DOHH2 (cell line): ENCODE measurements at regions not wholly inside any gene's neighbourhood (a gene's known extent, or its start where the extent isn't known, plus 50 kb on each side); places are given as distances from the start of the nearest gene placed in this dataset.

ENCODE experiments used
- H3F3A ChIP-seq: fragments of 200-600 bp; sonication (generic), shearing (Covaris generic); 2 replicates; pipeline ENCODE4 v1.6.0; 2016; ENCODE audit warnings: antibody characterized with exemption, mild to moderate bottlenecking; ENCODE audit not compliant: control insufficient read depth, insufficient read depth
- H3K27ac ChIP-seq: fragments of 200-600 bp; sonication (generic); 2 replicates; pipeline ENCODE4 v1.5.1; 2014; ENCODE audit warnings: low read depth, mild to moderate bottlenecking, low read length, moderate library complexity
- H3K27me3 ChIP-seq: fragments of 200-600 bp; sonication (generic); 2 replicates; pipeline ENCODE4 v1.6.1; 2014; ENCODE audit warnings: mild to moderate bottlenecking, low read length, mixed read lengths; ENCODE audit not compliant: control insufficient read depth
- H3K36me3 ChIP-seq: fragments of 200-600 bp; sonication (generic); 2 replicates; pipeline ENCODE4 v1.6.1; 2014; ENCODE audit warnings: mild to moderate bottlenecking, low read length, moderate library complexity, mixed read lengths; ENCODE audit not compliant: control insufficient read depth
- H3K4me1 ChIP-seq: fragments of 200-600 bp; sonication (generic); 2 replicates; pipeline ENCODE4 v1.6.1; 2014; ENCODE audit warnings: mild to moderate bottlenecking, low read length, mixed read lengths; ENCODE audit not compliant: control insufficient read depth
- H3K4me2 ChIP-seq: fragments of 200-600 bp; sonication (generic); 2 replicates; pipeline ENCODE4 v1.6.0; 2014; ENCODE audit warnings: mild to moderate bottlenecking, low read length, moderate library complexity
- H3K4me3 ChIP-seq: fragments of 200-600 bp; sonication (generic); 2 replicates; pipeline ENCODE4 v1.5.1; 2014; ENCODE audit warnings: mild to moderate bottlenecking, low read length, mixed read lengths
- H3K79me2 ChIP-seq: fragments of 200-600 bp; sonication (generic); 2 replicates; pipeline ENCODE4 v1.6.1; 2014; ENCODE audit warnings: mild to moderate bottlenecking, low read length, mixed read lengths; ENCODE audit not compliant: control insufficient read depth
- H3K9me2 ChIP-seq: fragments of 200-600 bp; sonication (generic); replicated peaks from 2 replicates; pipeline ENCODE4 v1.6.1; 2014; ENCODE audit warnings: mild to moderate bottlenecking, low read length, mixed read lengths; ENCODE audit not compliant: control insufficient read depth
- H3K9me3 ChIP-seq: fragments of 200-600 bp; sonication (generic); 2 replicates; pipeline ENCODE4 v1.6.1; 2014; ENCODE audit warnings: antibody characterized with exemption, low read length, mixed read lengths; ENCODE audit not compliant: control insufficient read depth, insufficient read depth
- H4K20me1 ChIP-seq: fragments of 200-600 bp; sonication (generic); 2 replicates; pipeline ENCODE4 v1.6.0; 2014; ENCODE audit warnings: low read depth, mild to moderate bottlenecking, antibody characterized with exemption, low read length, moderate library complexity; ENCODE audit not compliant: control insufficient read depth, insufficient read depth
- CTCF ChIP-seq: fragments of 200-600 bp; sonication (generic); IDR thresholded peaks from one replicate; pipeline ENCODE4 v1.5.1; 2014; ENCODE audit warnings: antibody characterized with exemption, mild to moderate bottlenecking, low read depth, low read length; ENCODE audit not compliant: poor library complexity, severe bottlenecking
- EZH2phosphoT487 ChIP-seq: fragments of 200-600 bp; sonication (generic); IDR thresholded peaks from 2 replicates; pipeline ENCODE4 v1.6.1; 2017; ENCODE audit warnings: borderline replicate concordance, mild to moderate bottlenecking, antibody characterized with exemption, low read length, moderate library complexity, mixed read lengths

- Histone ChIP-seq H3K9me2 (no peaks in the 10 kb centered on the region), H3F3A (no peaks in the 10 kb centered on the region), H3K4me1 (no peaks in the 10 kb centered on the region), H3K4me3 (no peak overlapping the region), H3K36me3 (no peaks in the 10 kb centered on the region), H4K20me1 (no peaks in the 10 kb centered on the region), H3K27me3 (no peaks in the 10 kb centered on the region), H3K27ac (no peak overlapping the region), H3K9me3 (no peaks in the 10 kb centered on the region), H3K79me2 (no peaks in the 10 kb centered on the region), H3K4me2 (no peak overlapping the region)
- no peak for TF ChIP-seq CTCF
- no peak for TF ChIP-seq EZH2phosphoT487
These were observed 75.9 kb downstream of the ADCYAP1 start for GRCh38 chr18:980586-980985.

- Histone ChIP-seq H3F3A (no peaks in the 10 kb centered on the region), H4K20me1 (no peaks in the 10 kb centered on the region), H3K27ac (no peak overlapping the region), H3K27me3 (no peaks in the 10 kb centered on the region), H3K9me2 (no peaks in the 10 kb centered on the region), H3K4me3 (no peak overlapping the region), H3K79me2 (no peaks in the 10 kb centered on the region), H3K36me3 (no peaks in the 10 kb centered on the region), H3K4me2 (no peak overlapping the region), H3K4me1 (no peaks in the 10 kb centered on the region), H3K9me3 (no peaks in the 10 kb centered on the region)
- TF ChIP-seq EZH2phosphoT487, result no peak
- no peak for TF ChIP-seq CTCF
These were observed 79.3 kb downstream of the ADCYAP1 start for GRCh38 chr18:984004-984403.

- H3K9me3 ChIP-seq, result no peaks in the 10 kb centered on the region
- no peak overlapping the region for H3K27ac ChIP-seq
- no peak overlapping the region for H3K4me2 ChIP-seq
- H3K27me3 ChIP-seq, result no peaks in the 10 kb centered on the region
- no peaks in the 10 kb centered on the region for H4K20me1 ChIP-seq
- no peak overlapping the region for H3K4me3 ChIP-seq
- TF ChIP-seq CTCF, result no peak
- no peak for TF ChIP-seq EZH2phosphoT487
- no peaks in the 10 kb centered on the region for H3K79me2 ChIP-seq
- H3K36me3 ChIP-seq, result no peaks in the 10 kb centered on the region
- H3F3A ChIP-seq, result no peaks in the 10 kb centered on the region
- H3K9me2 ChIP-seq, result no peaks in the 10 kb centered on the region
- no peaks in the 10 kb centered on the region for H3K4me1 ChIP-seq
These were observed 80.6 kb downstream of the ADCYAP1 start for GRCh38 chr18:985212-985661.

- H3F3A ChIP-seq, result no peaks in the 10 kb centered on the region
- H3K27ac ChIP-seq, result no peak overlapping the region
- H3K36me3 ChIP-seq, result no peaks in the 10 kb centered on the region
- H3K4me3 ChIP-seq, result no peak overlapping the region
- no peak overlapping the region for H3K4me2 ChIP-seq
- H3K9me3 ChIP-seq, result no peaks in the 10 kb centered on the region
- no peak for TF ChIP-seq EZH2phosphoT487
- TF ChIP-seq CTCF, result no peak
- H3K4me1 ChIP-seq, result no peaks in the 10 kb centered on the region
- H3K9me2 ChIP-seq, result no peaks in the 10 kb centered on the region
- H3K27me3 ChIP-seq, result no peaks in the 10 kb centered on the region
- no peaks in the 10 kb centered on the region for H3K79me2 ChIP-seq
- no peaks in the 10 kb centered on the region for H4K20me1 ChIP-seq
These were observed 81.4 kb downstream of the ADCYAP1 start for GRCh38 chr18:986051-986450.
